OCI-LY1 (cell line): ENCODE measurements at regions not wholly inside any gene's neighbourhood (a gene's known extent, or its start where the extent isn't known, plus 50 kb on each side); places are given as distances from the start of the nearest gene placed in this dataset.

Source experiments
- H2AFZ ChIP-seq: fragments of 200-600 bp; sonication (generic), shearing (Covaris generic); 2 replicates; pipeline ENCODE4 v1.6.0; 2014; ENCODE audit warnings: antibody characterized with exemption, mild to moderate bottlenecking, low read length
- H3F3A ChIP-seq: fragments of 200-600 bp; sonication (generic), shearing (Covaris generic); 2 replicates; pipeline ENCODE4 v1.6.0; 2014; ENCODE audit warnings: mild to moderate bottlenecking, antibody characterized with exemption, low read length, moderate library complexity; ENCODE audit not compliant: insufficient read depth
- H3K27ac ChIP-seq: fragments of 200-600 bp; sonication (generic); 2 replicates; pipeline ENCODE4 v1.5.1; 2014; ENCODE audit warnings: low read length, mixed run types, mild to moderate bottlenecking, low read depth; ENCODE audit not compliant: poor library complexity, severe bottlenecking
- H3K27me3 ChIP-seq: fragments of 200-600 bp; sonication (generic); 2 replicates; pipeline ENCODE4 v1.6.0; 2014; ENCODE audit warnings: antibody characterized with exemption, mild to moderate bottlenecking, low read length, moderate library complexity; ENCODE audit not compliant: insufficient read depth
- H3K36me3 ChIP-seq: fragments of 200-600 bp; sonication (generic); 2 replicates; pipeline ENCODE4 v1.6.1; 2014; ENCODE audit warnings: mild to moderate bottlenecking, antibody characterized with exemption, low read length, moderate library complexity, mixed read lengths; ENCODE audit not compliant: insufficient read depth
- H3K4me1 ChIP-seq: fragments of 200-600 bp; sonication (generic); 2 replicates; pipeline ENCODE4 v1.5.1; 2014; ENCODE audit warnings: mild to moderate bottlenecking, low read length, moderate library complexity; ENCODE audit not compliant: insufficient read depth, severe bottlenecking
- H3K4me2 ChIP-seq: fragments of 200-600 bp; sonication (generic), shearing (Covaris generic); 2 replicates; pipeline ENCODE4 v1.6.1; 2014; ENCODE audit warnings: low read length
- H3K4me3 ChIP-seq: fragments of 200-600 bp; sonication (generic); 2 replicates; pipeline ENCODE4 v1.5.1; 2014; ENCODE audit warnings: low read length, low read depth, mild to moderate bottlenecking, mixed read lengths; ENCODE audit not compliant: poor library complexity, severe bottlenecking
- H3K79me2 ChIP-seq: fragments of 200-600 bp; shearing (Covaris generic); 2 replicates; pipeline ENCODE4 v1.6.1; 2016; ENCODE audit warnings: mixed run types, low read length, mixed read lengths; ENCODE audit not compliant: insufficient read depth
- H3K9ac ChIP-seq: fragments of 200-600 bp; sonication (generic), shearing (Covaris generic); 2 replicates; pipeline ENCODE4 v1.6.1; 2014; ENCODE audit warnings: mild to moderate bottlenecking, low read length, mixed read lengths
- H3K9me2 ChIP-seq: fragments of 200-600 bp; sonication (generic), shearing (Covaris generic); 2 replicates; pipeline ENCODE4 v1.6.1; 2014; ENCODE audit warnings: low read depth, mild to moderate bottlenecking, low read length, mixed read lengths
- H3K9me3 ChIP-seq: fragments of 200-600 bp; shearing (Covaris generic); 2 replicates; pipeline ENCODE4 v1.6.1; 2014; ENCODE audit warnings: low read length, mixed read lengths
- H4K20me1 ChIP-seq: fragments of 200-600 bp; sonication (generic), shearing (Covaris generic); 2 replicates; pipeline ENCODE4 v1.6.0; 2016; ENCODE audit warnings: mild to moderate bottlenecking, low read length; ENCODE audit not compliant: insufficient read depth
- EZH2 ChIP-seq: fragments of 200-600 bp; sonication (generic), shearing (Covaris generic); IDR thresholded peaks from 2 replicates; pipeline ENCODE4 v1.8.0; 2017; ENCODE audit warnings: borderline replicate concordance, mixed run types, mild to moderate bottlenecking, antibody characterized with exemption, low read length, moderate library complexity, mixed read lengths
- TF ChIP-seq, protein P1 (sequence below): fragments of 200-600 bp; sonication (generic), shearing (Covaris generic); IDR thresholded peaks from 2 replicates; pipeline ENCODE4 v1.5.1; 2017; ENCODE audit warnings: mild to moderate bottlenecking, antibody characterized with exemption, low read length, moderate library complexity, mixed read lengths

DNA sequence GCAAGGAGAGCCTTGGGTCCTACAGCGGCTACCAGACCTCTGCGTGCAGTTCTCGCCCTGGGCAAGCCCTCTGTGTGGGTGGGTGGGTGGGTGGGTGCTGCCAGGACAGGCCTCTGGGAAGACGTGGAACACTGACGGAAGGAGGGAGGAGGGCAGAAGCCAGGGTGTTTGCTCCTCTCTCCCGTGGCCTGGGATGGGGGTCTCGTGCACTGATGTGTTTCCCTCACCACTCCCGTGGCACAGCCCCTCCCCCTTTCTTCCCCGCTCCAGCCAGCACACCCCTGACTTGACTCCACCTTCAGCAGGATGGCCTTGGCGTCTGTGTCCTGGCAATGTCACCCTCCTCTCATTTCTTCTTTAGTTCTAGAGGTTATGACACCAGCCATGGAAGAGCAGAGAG, 130.0 kb downstream of the CDH26 start:
- Histone ChIP-seq H3K27me3 (no peaks in the 10 kb centered on the region), H3K4me2 (no peak overlapping the region), H3K4me3 (no peak overlapping the region), H3K9me2 (no peaks in the 10 kb centered on the region), H3K9me3 (no peaks in the 10 kb centered on the region), H3F3A (no peaks in the 10 kb centered on the region), H3K9ac (no peak overlapping the region), H3K36me3 (no peaks in the 10 kb centered on the region), H2AFZ (no peak overlapping the region), H3K4me1 (no peaks in the 10 kb centered on the region), H4K20me1 (no peaks in the 10 kb centered on the region), H3K79me2 (no peaks in the 10 kb centered on the region), H3K27ac (no peak overlapping the region)
- TF ChIP-seq, protein P1, sequence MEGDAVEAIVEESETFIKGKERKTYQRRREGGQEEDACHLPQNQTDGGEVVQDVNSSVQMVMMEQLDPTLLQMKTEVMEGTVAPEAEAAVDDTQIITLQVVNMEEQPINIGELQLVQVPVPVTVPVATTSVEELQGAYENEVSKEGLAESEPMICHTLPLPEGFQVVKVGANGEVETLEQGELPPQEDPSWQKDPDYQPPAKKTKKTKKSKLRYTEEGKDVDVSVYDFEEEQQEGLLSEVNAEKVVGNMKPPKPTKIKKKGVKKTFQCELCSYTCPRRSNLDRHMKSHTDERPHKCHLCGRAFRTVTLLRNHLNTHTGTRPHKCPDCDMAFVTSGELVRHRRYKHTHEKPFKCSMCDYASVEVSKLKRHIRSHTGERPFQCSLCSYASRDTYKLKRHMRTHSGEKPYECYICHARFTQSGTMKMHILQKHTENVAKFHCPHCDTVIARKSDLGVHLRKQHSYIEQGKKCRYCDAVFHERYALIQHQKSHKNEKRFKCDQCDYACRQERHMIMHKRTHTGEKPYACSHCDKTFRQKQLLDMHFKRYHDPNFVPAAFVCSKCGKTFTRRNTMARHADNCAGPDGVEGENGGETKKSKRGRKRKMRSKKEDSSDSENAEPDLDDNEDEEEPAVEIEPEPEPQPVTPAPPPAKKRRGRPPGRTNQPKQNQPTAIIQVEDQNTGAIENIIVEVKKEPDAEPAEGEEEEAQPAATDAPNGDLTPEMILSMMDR: no peak
- TF ChIP-seq EZH2: no peak

DNA sequence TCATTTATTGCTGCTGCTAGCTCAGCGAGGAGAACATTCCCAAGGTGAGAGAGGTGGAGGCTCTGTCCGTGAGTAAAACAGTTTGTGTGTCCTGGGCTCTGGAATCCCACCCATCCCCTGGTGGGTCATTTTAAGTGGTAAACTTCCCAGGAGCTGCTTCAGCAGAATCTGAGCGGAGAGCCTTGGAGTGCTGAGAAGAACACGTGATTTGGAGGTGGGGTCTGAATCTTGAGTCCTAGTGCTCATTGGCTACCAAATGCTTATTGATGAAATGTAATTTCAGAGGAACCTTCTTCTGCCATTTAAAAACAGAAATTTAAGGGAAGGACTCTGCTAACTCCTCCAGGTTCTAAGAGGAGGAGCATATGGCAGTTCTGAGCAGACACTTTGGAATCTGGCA, 132.4 kb downstream of the CDH26 start:
- no peaks in the 10 kb centered on the region for H3K9me2 ChIP-seq
- no peak overlapping the region for H3K4me2 ChIP-seq
- no peaks in the 10 kb centered on the region for H3K4me1 ChIP-seq
- no peak overlapping the region for H3K9ac ChIP-seq
- no peak for TF ChIP-seq EZH2
- TF ChIP-seq, protein P1: no peak
- no peak overlapping the region for H3K27ac ChIP-seq
- H3K27me3 ChIP-seq: no peaks in the 10 kb centered on the region
- no peaks in the 10 kb centered on the region for H3K79me2 ChIP-seq
- no peak overlapping the region for H2AFZ ChIP-seq
- H3K4me3 ChIP-seq: no peak overlapping the region
- H4K20me1 ChIP-seq: no peaks in the 10 kb centered on the region
- H3F3A ChIP-seq: no peaks in the 10 kb centered on the region
- H3K36me3 ChIP-seq: no peaks in the 10 kb centered on the region
- H3K9me3 ChIP-seq: no peaks in the 10 kb centered on the region

- Histone ChIP-seq H3K9me3 (no peaks in the 10 kb centered on the region), H3K27ac (no peak overlapping the region), H3F3A (no peaks in the 10 kb centered on the region), H3K79me2 (no peaks in the 10 kb centered on the region), H3K36me3 (no peaks in the 10 kb centered on the region), H3K4me2 (no peak overlapping the region), H3K4me1 (no peaks in the 10 kb centered on the region), H3K9ac (no peak overlapping the region), H4K20me1 (no peaks in the 10 kb centered on the region), H3K27me3 (no peaks in the 10 kb centered on the region), H2AFZ (no peak overlapping the region), H3K9me2 (no peaks in the 10 kb centered on the region), H3K4me3 (no peak overlapping the region)
- TF ChIP-seq, protein P1: no peak
These were observed 133.1 kb downstream of the CDH26 start for GRCh38 chr20:60091305-60091704.
